GM12873 (cell line): ENCODE measurements at regions not wholly inside any gene's neighbourhood (a gene's known extent, or its start where the extent isn't known, plus 50 kb on each side); places are given as distances from the start of the nearest gene placed in this dataset.

Source experiments
- TF ChIP-seq, protein P1 (sequence below): IDR thresholded peaks from 2 replicates; pipeline ENCODE4 v1.5.1; 2012; ENCODE audit warnings: low read depth, mild to moderate bottlenecking, moderate library complexity, low read length, control low read depth; ENCODE audit not compliant: insufficient read depth; ENCODE audit errors: missing control alignments

DNA sequence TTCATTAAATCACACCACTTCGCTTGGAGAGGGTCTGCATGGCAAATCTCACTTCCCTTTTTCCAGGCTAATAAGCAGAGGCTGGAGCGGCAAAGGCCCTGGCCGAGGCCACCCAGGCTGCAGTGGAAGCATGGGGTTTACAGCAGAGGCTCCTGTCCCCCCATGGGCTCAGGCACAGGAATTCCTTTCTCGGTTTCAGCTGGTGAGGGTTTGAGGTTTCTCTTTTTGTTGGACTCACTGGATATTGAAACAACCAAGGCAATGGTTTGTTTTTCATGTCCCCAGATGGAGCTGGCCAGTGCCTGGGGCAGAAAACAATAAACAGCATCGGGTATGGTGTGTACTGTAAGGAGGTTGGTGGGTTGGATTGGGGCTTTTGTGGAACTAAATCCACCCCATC is 175.6 kb upstream of the RASGRP1 start:
- TF ChIP-seq, protein P1, sequence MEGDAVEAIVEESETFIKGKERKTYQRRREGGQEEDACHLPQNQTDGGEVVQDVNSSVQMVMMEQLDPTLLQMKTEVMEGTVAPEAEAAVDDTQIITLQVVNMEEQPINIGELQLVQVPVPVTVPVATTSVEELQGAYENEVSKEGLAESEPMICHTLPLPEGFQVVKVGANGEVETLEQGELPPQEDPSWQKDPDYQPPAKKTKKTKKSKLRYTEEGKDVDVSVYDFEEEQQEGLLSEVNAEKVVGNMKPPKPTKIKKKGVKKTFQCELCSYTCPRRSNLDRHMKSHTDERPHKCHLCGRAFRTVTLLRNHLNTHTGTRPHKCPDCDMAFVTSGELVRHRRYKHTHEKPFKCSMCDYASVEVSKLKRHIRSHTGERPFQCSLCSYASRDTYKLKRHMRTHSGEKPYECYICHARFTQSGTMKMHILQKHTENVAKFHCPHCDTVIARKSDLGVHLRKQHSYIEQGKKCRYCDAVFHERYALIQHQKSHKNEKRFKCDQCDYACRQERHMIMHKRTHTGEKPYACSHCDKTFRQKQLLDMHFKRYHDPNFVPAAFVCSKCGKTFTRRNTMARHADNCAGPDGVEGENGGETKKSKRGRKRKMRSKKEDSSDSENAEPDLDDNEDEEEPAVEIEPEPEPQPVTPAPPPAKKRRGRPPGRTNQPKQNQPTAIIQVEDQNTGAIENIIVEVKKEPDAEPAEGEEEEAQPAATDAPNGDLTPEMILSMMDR: no peak

DNA sequence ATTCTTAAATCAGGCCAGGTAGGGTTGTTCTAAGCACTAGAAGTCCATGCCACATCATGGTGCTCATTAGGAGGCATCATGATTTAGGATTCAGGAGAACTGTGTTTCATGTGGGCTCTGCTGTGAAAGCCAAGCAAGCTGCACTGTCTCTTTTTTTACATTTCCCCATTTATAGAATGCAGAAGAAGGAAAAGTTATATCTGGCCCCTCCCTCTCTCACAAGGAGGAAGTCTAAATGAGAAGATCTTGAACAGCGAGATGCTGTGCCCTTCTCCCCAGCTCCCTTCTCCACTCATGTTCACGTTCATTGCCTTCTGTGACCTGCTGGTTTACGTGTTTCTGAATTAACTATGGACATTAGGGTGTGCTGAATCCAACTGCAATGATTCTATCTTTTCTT is 178.5 kb upstream of the RASGRP1 start:
- TF ChIP-seq, protein P1: no peak

DNA sequence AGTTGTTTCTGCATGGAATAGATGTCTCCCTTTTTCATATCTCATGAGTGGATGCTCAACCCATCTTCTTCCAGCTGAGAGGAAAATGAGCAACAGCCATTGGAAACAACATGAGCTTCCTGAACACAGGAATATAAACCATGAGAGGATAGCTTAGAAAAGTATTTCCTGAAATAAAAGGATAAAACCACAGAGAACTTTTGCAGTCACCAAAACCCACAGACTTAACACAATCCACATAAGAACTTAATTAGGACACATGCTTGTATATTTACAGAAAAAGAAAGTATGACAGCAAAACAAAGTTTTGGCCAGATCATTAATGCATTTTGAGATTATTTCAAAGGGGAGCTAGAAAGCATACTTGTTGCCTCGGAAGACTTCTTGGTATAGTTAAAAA is 180.5 kb upstream of the RASGRP1 start:
- TF ChIP-seq, protein P1: no peak

DNA sequence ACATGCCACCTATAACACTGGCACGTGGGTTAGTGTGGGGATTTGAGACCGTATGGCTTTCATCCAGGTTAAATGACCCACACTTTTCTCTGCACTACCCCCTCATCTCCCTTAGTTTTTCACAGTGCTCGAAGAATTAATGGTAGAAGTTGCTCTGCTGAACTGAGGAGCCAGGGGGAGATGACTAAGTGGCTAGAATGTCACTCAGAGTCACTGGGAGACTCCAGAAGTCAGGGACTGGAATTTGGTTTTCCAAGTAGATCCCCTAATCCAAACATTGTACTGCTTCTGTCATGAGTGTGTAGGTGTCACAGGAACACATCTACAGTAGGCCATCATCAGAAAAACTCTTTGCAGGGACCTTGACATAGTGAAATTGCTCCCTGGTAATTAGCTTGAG is 181.0 kb upstream of the RASGRP1 start:
- TF ChIP-seq, protein P1: no peak

DNA sequence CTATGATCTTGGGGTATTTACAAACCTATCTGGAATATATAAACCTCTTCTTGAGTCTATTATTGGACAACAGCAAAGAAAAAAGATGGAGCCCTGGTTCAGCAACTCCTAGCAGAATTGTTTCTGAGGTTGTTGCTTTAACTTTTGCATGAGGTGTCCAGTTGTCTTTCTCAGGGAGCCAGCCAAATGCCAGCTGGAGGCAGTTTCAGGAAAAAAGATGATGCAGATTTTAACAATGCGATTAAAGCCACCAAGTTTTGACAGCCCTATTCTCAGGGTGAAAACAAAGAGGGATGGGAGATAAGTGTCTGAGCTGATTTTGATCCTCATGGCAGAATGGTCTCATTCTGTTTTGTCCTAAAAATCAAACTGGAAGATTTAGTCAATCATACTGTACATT is 181.6 kb upstream of the RASGRP1 start:
- TF ChIP-seq, protein P1: no peak

DNA sequence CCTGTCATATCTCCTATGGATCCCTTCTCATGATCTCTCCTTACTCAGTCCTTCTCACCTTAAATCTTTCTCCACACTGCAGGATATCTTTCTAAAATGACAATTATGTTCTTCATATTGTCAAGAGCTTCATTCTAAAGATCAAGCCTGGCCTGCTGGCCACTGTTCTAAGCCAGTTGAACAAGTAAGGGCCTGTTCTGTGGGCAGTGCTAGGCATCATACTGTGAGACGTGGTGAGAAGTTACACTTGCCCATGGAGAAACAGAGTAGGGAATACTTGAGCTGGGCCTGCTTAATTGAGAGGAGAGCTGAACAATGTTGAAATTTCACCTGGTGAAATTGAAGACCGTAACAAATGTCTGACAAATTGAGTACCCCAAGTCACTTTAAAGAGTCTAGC is 184.1 kb upstream of the RASGRP1 start:
- TF ChIP-seq, protein P1: no peak

DNA sequence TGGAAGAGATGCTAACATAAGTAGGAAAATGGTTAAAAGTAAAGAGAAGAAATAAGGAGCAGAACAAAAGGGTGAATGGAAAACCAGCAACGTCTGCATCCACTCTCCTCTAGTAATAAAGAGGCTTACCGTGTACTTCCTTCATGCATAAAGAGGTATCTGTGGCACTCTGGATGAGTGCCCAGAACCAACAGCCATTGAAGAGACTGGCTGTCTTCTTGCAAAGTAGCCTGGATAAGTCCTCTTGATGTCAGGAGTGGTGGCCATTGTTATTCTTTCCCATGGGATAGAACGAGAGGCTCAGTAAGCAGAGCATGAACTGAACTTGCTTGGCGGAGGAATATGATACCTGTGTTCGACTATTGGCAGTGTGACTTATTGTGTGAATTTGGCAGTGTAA is 186.2 kb upstream of the RASGRP1 start:
- TF ChIP-seq, protein P1: no peak
